RKO (cell line): ENCODE measurements at regions not wholly inside any gene's neighbourhood (a gene's known extent, or its start where the extent isn't known, plus 50 kb on each side); places are given as distances from the start of the nearest gene placed in this dataset.
"Not testable (repeated sequence)": the region's sequence is repeated elsewhere in the genome, so short reads cannot be mapped to it uniquely, and the experiment has no call there.

Experiments
- DNase-seq: peaks from one replicate; pipeline ENCODE4 v3.0.0-alpha.2; 2016; ENCODE audit warnings: low spot score

GRCh38 chr6:21847711-21848480 lies 254.3 kb downstream of the SOX4 start:
- DNase-seq, result no peak

DNA sequence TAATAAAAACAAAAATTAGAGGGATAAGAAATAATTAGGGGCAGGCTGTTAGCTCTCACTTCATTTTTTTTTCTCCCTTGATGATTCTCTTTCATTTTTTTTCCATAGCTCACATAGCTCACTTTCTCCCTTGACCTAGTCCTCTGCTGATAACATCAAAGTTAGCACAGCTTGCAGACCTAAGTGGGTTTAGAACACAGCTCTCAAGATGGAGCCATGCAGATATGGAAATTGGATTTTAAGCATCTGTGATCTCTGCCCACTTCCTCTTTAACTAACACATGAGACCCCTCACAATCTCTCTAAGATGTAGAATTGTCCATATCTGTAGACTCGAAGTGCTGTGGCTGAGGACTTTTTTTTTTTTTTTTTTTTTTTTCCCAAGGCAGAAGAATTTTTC lies 257.1 kb downstream of the SOX4 start:
- no peak for DNase-seq

- DNase-seq, result no peak
Observed at GRCh38 chr6:21855811-21856455, 262.4 kb downstream of the SOX4 start.

- DNase-seq, result peak; percentile 72
Observed at GRCh38 chr6:21856456-21856825, 262.9 kb downstream of the SOX4 start.

- no peak for DNase-seq
Observed at GRCh38 chr6:21856844-21857243, 263.3 kb downstream of the SOX4 start.

- no peak for DNase-seq
Observed at GRCh38 chr6:21858076-21858475, 264.5 kb downstream of the SOX4 start.

- DNase-seq, result no peak
Observed at GRCh38 chr6:21859193-21859735, 265.7 kb downstream of the SOX4 start.

- DNase-seq, result no peak
Observed at GRCh38 chr6:21861942-21862341, 268.4 kb downstream of the SOX4 start.

GRCh38 chr6:21864206-21864605 lies 270.7 kb downstream of the SOX4 start:
- no peak for DNase-seq

- DNase-seq, result no peak
Observed at GRCh38 chr6:21868226-21868625, 274.7 kb downstream of the SOX4 start.

DNA sequence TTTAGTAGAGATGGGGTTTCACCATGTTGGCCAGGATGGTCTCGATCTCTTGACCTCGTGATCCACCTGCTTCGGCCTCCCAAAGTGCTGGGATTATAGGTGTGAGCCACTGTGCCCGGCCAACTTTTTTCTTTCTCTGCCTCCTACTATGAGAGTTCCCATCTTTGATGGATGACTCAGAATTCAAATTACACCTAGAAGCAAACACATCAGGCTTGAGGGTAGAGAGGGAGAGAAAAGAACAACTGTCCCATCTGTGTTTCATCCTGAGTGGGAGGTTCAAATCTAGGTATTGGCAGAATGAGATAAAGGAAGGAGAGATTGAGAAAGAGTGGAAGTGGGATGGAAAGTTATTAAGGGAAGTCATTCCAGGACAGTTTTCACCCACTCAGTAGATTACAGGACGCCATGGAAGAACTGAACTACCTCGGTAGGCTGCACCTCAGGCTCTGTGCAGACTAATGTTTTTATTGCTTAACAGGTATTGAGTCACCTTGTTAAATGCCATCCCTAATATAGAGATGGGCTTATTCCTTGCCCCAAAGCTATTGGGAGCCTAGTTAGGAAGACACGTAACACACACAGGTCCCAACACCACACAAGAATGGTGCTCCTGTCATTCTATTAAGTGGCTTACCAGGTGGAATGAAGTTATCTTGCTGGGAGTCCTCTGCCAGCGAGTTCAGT lies 275.7 kb downstream of the SOX4 start:
- DNase-seq, result no peak

DNA sequence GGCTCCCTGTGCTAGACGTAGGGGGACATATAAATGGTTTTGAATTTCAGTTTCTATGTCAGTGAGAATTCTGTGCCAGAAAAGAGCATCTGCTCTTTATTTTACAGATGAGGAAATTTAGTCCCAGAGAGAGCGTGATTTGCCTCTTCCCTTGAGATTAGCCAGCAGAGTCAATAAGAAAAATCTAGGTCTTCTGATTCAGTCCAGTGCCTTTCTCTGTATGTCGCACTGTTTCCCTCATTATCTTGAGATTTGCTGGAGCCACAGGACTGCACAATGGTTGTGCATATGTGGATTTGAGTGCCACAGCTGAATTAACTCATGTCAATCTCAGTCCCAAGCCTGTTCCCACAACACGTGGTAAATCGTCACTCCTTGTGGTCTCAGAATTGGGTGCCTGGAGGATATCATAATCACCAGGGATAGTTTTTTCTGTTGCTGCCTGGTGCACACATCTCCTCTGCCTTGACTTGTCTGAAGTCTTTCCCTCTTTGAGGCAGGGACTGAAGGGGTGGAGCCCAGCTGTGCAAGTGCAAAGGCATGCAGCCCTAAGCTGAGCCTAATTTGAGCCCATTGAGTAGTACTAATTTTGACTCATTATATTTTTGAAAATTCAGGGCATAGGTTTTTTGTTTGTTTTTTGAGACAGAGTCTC lies 276.7 kb downstream of the SOX4 start:
- DNase-seq, result no peak

GRCh38 chr6:21871831-21872230 lies 278.3 kb downstream of the SOX4 start:
- DNase-seq, result no peak

GRCh38 chr6:21872749-21873148 lies 279.2 kb downstream of the SOX4 start:
- no peak for DNase-seq

- DNase-seq, result peak; percentile 11
Observed at GRCh38 chr6:21873562-21873961, 280.0 kb downstream of the SOX4 start.

DNA sequence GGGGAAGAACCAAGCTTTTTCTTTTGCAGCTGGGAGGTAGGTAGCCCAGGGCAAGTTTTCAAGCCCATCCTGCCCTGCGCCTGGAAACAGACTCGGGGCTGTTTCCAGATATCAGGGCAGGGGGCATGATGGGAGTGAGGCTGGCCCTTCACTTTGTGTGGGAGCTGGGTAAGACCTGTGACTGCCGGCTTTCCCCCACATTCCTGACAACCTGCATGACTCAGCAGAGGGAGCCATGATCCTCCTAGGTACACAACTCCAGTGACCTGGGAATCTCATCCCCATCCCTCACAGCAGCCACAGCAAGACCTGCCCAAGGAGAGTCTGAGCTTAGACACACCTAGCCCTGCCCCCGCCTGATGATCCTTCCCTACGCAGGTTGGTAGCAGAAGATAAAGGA lies 280.8 kb downstream of the SOX4 start:
- DNase-seq, result no peak

- DNase-seq, result not testable (repeated sequence)
Observed at GRCh38 chr6:21877037-21877436, 283.5 kb downstream of the SOX4 start.

- not testable (repeated sequence) for DNase-seq
Observed at GRCh38 chr6:21880249-21880648, 286.7 kb downstream of the SOX4 start.

DNA sequence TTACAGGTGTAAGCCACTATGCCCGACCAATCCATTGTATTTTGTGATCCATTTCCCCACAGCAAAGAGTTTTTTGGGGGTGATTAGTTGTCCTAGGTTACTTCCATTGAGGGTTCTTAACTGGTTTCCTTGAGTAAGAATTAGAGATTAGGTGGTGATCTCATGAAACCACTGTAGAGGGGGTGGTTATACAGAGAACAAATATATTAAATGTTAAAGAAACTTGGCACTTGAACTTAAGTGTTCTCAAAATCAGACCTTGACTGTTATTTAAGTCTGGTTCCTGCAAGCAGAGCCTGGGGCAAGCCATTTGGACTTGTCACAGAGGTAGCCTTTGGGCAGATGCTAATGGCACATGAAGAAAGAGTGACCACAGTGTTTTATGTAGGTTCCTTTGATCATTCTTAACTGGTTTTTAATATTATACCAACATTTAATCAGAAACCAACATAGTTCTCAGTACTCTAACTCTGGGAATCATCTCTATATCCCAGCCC lies 288.5 kb downstream of the SOX4 start:
- no peak for DNase-seq

- no peak for DNase-seq
Observed at GRCh38 chr6:21883595-21884328, 290.2 kb downstream of the SOX4 start.

GRCh38 chr6:21885111-21885510 lies 291.6 kb downstream of the SOX4 start:
- DNase-seq, result no peak
